H9 (cell line): ENCODE measurements at regions not wholly inside any gene's neighbourhood (a gene's known extent, or its start where the extent isn't known, plus 50 kb on each side); places are given as distances from the start of the nearest gene placed in this dataset.

Experiments used
- DNase-seq: peaks from one replicate; pipeline ENCODE4 v3.0.0-alpha.2; 2017
- H2AFZ ChIP-seq: one replicate; pipeline ENCODE4 v1.6.1; 2013; ENCODE audit warnings: mild to moderate bottlenecking, low read length, control low read depth, moderate library complexity
- H2AK5ac ChIP-seq: 2 replicates; pipeline ENCODE4 v1.6.1; 2013; ENCODE audit warnings: low read length, control low read depth, mixed read lengths; ENCODE audit not compliant: insufficient read length
- H2BK120ac ChIP-seq: one replicate; pipeline ENCODE4 v1.6.1; 2013; ENCODE audit warnings: low read depth, mild to moderate bottlenecking, low read length, control low read depth, inconsistent platforms; ENCODE audit not compliant: poor library complexity, severe bottlenecking
- H2BK12ac ChIP-seq: 2 replicates; pipeline ENCODE4 v1.6.1; 2013; ENCODE audit warnings: low read length, control low read depth, mixed read lengths, low read depth; ENCODE audit not compliant: insufficient read length
- H2BK15ac ChIP-seq: 2 replicates; pipeline ENCODE4 v1.6.1; 2013; ENCODE audit warnings: low read depth, low read length, control low read depth
- H2BK20ac ChIP-seq: one replicate; pipeline ENCODE4 v1.6.1; 2013; ENCODE audit warnings: low read depth, mild to moderate bottlenecking, low read length, control low read depth, inconsistent platforms; ENCODE audit not compliant: poor library complexity, severe bottlenecking
- H2BK5ac ChIP-seq: 2 replicates; pipeline ENCODE4 v1.6.1; 2013; ENCODE audit warnings: low read length, control low read depth, mixed read lengths; ENCODE audit not compliant: insufficient read length
- H3K14ac ChIP-seq: 2 replicates; pipeline ENCODE4 v1.6.1; 2013; ENCODE audit warnings: low read length, control low read depth; ENCODE audit not compliant: insufficient read depth
- H3K18ac ChIP-seq: 2 replicates; pipeline ENCODE4 v1.6.1; 2013; ENCODE audit warnings: low read depth, mild to moderate bottlenecking, mixed read lengths, low read length, control low read depth; ENCODE audit not compliant: insufficient read length
- H3K23ac ChIP-seq: 2 replicates; pipeline ENCODE4 v1.6.1; 2013; ENCODE audit warnings: low read length, control low read depth, mixed read lengths, low read depth; ENCODE audit not compliant: insufficient read length
- H3K23me2 ChIP-seq: 2 replicates; pipeline ENCODE4 v1.6.1; 2013; ENCODE audit warnings: low read depth, mild to moderate bottlenecking, mixed read lengths, low read length, control low read depth; ENCODE audit not compliant: insufficient read length, poor library complexity, severe bottlenecking
- H3K27ac ChIP-seq: 2 replicates; pipeline ENCODE4 v1.5.1; 2013; ENCODE audit warnings: low read length, control low read depth, mixed read lengths, low read depth; ENCODE audit not compliant: insufficient read length
- H3K27me3 ChIP-seq: 2 replicates; pipeline ENCODE4 v1.6.1; 2013; ENCODE audit warnings: low read length, control low read depth, inconsistent platforms; ENCODE audit not compliant: insufficient read depth
- H3K4ac ChIP-seq: 2 replicates; pipeline ENCODE4 v1.6.1; 2013; ENCODE audit warnings: low read depth, mild to moderate bottlenecking, control low read depth, inconsistent platforms, low read length, moderate library complexity
- H3K4me1 ChIP-seq: 2 replicates; pipeline ENCODE4 v1.6.1; 2013; ENCODE audit warnings: low read length, control low read depth, inconsistent platforms; ENCODE audit not compliant: insufficient read depth
- H3K4me2 ChIP-seq: 2 replicates; pipeline ENCODE4 v1.6.1; 2013; ENCODE audit warnings: low read length, control low read depth, mixed read lengths; ENCODE audit not compliant: insufficient read length, insufficient read depth
- H3K56ac ChIP-seq: 2 replicates; pipeline ENCODE4 v1.6.1; 2013; ENCODE audit warnings: low read depth, mild to moderate bottlenecking, mixed read lengths, low read length, control low read depth; ENCODE audit not compliant: insufficient read length
- H3K79me1 ChIP-seq: 2 replicates; pipeline ENCODE4 v1.6.1; 2013; ENCODE audit warnings: low read depth, mild to moderate bottlenecking, moderate library complexity, low read length, control low read depth, inconsistent platforms; ENCODE audit not compliant: insufficient read depth, poor library complexity, severe bottlenecking
- H3K79me2 ChIP-seq: 2 replicates; pipeline ENCODE4 v1.6.1; 2013; ENCODE audit warnings: low read length, control low read depth, inconsistent platforms; ENCODE audit not compliant: insufficient read depth
- H3K9ac ChIP-seq: 2 replicates; pipeline ENCODE4 v1.6.1; 2013; ENCODE audit warnings: low read length, control low read depth, mixed read lengths; ENCODE audit not compliant: insufficient read length; ENCODE audit errors: extremely low read depth
- H3K9me3 ChIP-seq: one replicate; pipeline ENCODE4 v1.6.1; 2013; ENCODE audit warnings: low read depth, low read length, inconsistent platforms; ENCODE audit not compliant: control insufficient read depth
- H3T11ph ChIP-seq: one replicate; pipeline ENCODE4 v1.6.1; 2013; ENCODE audit warnings: mild to moderate bottlenecking, low read length, control low read depth, inconsistent platforms
- H4K20me1 ChIP-seq: one replicate; pipeline ENCODE4 v1.6.1; 2013; ENCODE audit not compliant: control insufficient read depth, insufficient read length, insufficient read depth
- H4K5ac ChIP-seq: 2 replicates; pipeline ENCODE4 v1.6.1; 2013; ENCODE audit warnings: low read depth, mild to moderate bottlenecking, mixed read lengths, low read length, control low read depth; ENCODE audit not compliant: insufficient read length
- H4K8ac ChIP-seq: replicated peaks from 2 replicates; pipeline ENCODE4 v1.6.1; 2013; ENCODE audit warnings: low read length, control low read depth, mixed read lengths, low read depth; ENCODE audit not compliant: insufficient read length
- H4K91ac ChIP-seq: 2 replicates; pipeline ENCODE4 v1.6.1; 2013; ENCODE audit warnings: low read depth, mild to moderate bottlenecking, moderate library complexity, mixed read lengths, low read length, control low read depth; ENCODE audit not compliant: insufficient read length
- H3K27ac Mint-ChIP-seq, 3 experiments: 2 replicates in 2 of 3; 3 replicates in 1 of 3; pipeline ENCODE4 v1.8.0; 2020 to 2021; ENCODE audit warnings: mixed read lengths in 3 of 3, mild to moderate bottlenecking in 1 of 3, moderate library complexity in 1 of 3
- H3K27me3 Mint-ChIP-seq: 2 replicates; pipeline ENCODE4 v1.8.0; 2021; ENCODE audit warnings: low read depth, mild to moderate bottlenecking, moderate library complexity, mixed read lengths
- H3K36me3 Mint-ChIP-seq, 3 experiments: 2 replicates in 2 of 3; 3 replicates in 1 of 3; pipeline ENCODE4 v1.8.0; 2020 to 2021; ENCODE audit warnings: low read depth in 3 of 3, mixed read lengths in 3 of 3; ENCODE audit not compliant: insufficient read depth in 1 of 3
- H3K4me1 Mint-ChIP-seq, 2 experiments: 2 replicates each; pipeline ENCODE4 v1.8.0; 2020; ENCODE audit warnings: mixed read lengths in 2 of 2
- H3K4me3 Mint-ChIP-seq, 2 experiments: 2 replicates in 1 of 2; 3 replicates in 1 of 2; pipeline ENCODE4 v1.8.0; 2020 to 2021; ENCODE audit warnings: mild to moderate bottlenecking in 2 of 2, mixed read lengths in 2 of 2, moderate library complexity in 1 of 2
- H3K9me3 Mint-ChIP-seq, 2 experiments: 2 replicates in 1 of 2; 3 replicates in 1 of 2; pipeline ENCODE4 v1.8.0; 2020; ENCODE audit warnings: mild to moderate bottlenecking in 2 of 2, mixed read lengths in 2 of 2, moderate library complexity in 1 of 2
- WGBS: extraction: QIAGEN DNeasy Blood & Tissue Kit; methylation state at CpG from one replicate; pipeline ENCODE4 v1.1.7; 2013; ENCODE audit warnings: missing lambda C conversion rate, low lambda C conversion rate, mixed read lengths; ENCODE audit not compliant: insufficient read length; ENCODE audit errors: extremely low coverage; 5-methylcytosine and 5-hydroxymethylcytosine counted together
- TF ChIP-seq, protein P1 (sequence below): fragments of 200-600 bp; sonication (generic); conservative IDR thresholded peaks from 3 replicates; pipeline ENCODE4 v1.8.0; 2021; ENCODE audit warnings: antibody characterized with exemption, mild to moderate bottlenecking

DNA sequence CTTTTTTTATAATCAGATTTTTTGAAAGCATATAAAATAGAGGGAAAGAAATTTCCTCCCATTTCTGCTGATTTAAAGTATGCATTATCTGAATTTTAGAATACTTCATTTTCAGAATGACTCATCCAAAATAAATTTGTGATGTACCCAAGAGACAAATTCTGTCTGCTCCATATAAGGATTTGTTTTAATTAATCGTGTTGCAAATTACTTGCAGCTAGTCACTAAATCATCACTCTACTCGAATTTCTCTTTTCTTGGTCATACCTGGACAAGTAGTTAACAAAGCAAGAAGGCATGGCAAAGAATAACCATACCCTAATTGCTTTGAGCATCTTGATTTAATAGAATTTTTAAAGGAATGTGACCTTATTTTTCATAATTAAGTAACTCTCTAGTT, 284.1 kb upstream of the GRAMD2B start:
- H3K18ac ChIP-seq = no peak overlapping the region
- H4K8ac ChIP-seq = no peak overlapping the region
- no peak overlapping the region for H2BK20ac ChIP-seq
- H2BK15ac ChIP-seq = no peak overlapping the region
- no peak overlapping the region for H3K23ac ChIP-seq
- Mint-ChIP-seq H3K36me3 (0 out of 7 replicates have a peak, but pooled peaks cover 0 to 3% (median 0%) of the 10 kb centered on the region in 3 experiments), H3K27ac (no peak overlapping the region), H3K9me3 (no peaks in the 10 kb centered on the region), H3K27me3 (no peaks in the 10 kb centered on the region), H3K4me3 (no peak overlapping the region), H3K4me1 (peaks cover 29 to 33% of the 10 kb centered on the region in 2 experiments)
- H2AFZ ChIP-seq = no peak overlapping the region
- no peak overlapping the region for H2AK5ac ChIP-seq
- WGBS = no CpG with 5 or more reads among the region's 2 CpGs
- peaks cover 3% of the 10 kb centered on the region; the same call in 1 of the 2 replicates for H3K4me1 ChIP-seq
- no peak for DNase-seq
- no peaks in the 10 kb centered on the region for H3K79me1 ChIP-seq
- H3K27me3 ChIP-seq = no peaks in the 10 kb centered on the region
- H2BK12ac ChIP-seq = no peak overlapping the region
- no peaks in the 10 kb centered on the region for H3K9me3 ChIP-seq
- no peak overlapping the region for H3K27ac ChIP-seq
- H4K5ac ChIP-seq = no peak overlapping the region
- no peak overlapping the region for H3K4me2 ChIP-seq
- TF ChIP-seq, protein P1, sequence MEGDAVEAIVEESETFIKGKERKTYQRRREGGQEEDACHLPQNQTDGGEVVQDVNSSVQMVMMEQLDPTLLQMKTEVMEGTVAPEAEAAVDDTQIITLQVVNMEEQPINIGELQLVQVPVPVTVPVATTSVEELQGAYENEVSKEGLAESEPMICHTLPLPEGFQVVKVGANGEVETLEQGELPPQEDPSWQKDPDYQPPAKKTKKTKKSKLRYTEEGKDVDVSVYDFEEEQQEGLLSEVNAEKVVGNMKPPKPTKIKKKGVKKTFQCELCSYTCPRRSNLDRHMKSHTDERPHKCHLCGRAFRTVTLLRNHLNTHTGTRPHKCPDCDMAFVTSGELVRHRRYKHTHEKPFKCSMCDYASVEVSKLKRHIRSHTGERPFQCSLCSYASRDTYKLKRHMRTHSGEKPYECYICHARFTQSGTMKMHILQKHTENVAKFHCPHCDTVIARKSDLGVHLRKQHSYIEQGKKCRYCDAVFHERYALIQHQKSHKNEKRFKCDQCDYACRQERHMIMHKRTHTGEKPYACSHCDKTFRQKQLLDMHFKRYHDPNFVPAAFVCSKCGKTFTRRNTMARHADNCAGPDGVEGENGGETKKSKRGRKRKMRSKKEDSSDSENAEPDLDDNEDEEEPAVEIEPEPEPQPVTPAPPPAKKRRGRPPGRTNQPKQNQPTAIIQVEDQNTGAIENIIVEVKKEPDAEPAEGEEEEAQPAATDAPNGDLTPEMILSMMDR = no peak
- H3K4ac ChIP-seq = no peak overlapping the region
- no peaks in the 10 kb centered on the region for H3K23me2 ChIP-seq
- no peaks in the 10 kb centered on the region for H3K79me2 ChIP-seq
- no peak overlapping the region for H3K56ac ChIP-seq
- no peak overlapping the region for H2BK5ac ChIP-seq
- H3T11ph ChIP-seq = no peak overlapping the region
- no peaks in the 10 kb centered on the region for H4K20me1 ChIP-seq
- H2BK120ac ChIP-seq = no peak overlapping the region
- no peak overlapping the region for H3K14ac ChIP-seq
- H3K9ac ChIP-seq = no peak overlapping the region
- H4K91ac ChIP-seq = no peak overlapping the region
